ENCODE measurements at regions not wholly inside any gene's neighbourhood (a gene's known extent, or its start where the extent isn't known, plus 50 kb on each side); places are given as distances from the start of the nearest gene placed in this dataset.

- no peaks in the 10 kb centered on the region for H3K27me3 ChIP-seq (replicated peaks in 1 of 7)
- no peaks in the 10 kb centered on the region for H3K36me3 ChIP-seq
- no peak overlapping the region for H3K27ac ChIP-seq
- H3K4me3 ChIP-seq: no peak overlapping the region
- H3K4me1 ChIP-seq: no peaks in the 10 kb centered on the region
- intact Hi-C loops (cut with DNase I; ENCODE audit: low total_unique reads): no loop called here
- WGBS, 5 donors: 23 to 46% (median 24%) methylated on average over 10 of the region's 10 CpGs
- TF ChIP-seq POLR2AphosphoS5 (IDR thresholded peaks at IDR 0.05) (no peak), POLR2A (IDR thresholded peaks at IDR 0.05) (no peak), CTCF (IDR thresholded peaks at IDR 0.05 in 8 of 11, conservative IDR thresholded peaks at IDR 0.05 in 3 of 11) (no peak)
- no peak for DNase-seq
- H3K9me3 ChIP-seq: peaks cover 0 to 27% (median 9%) of the 10 kb centered on the region in 8 donors
These were observed 505.1 kb upstream of the TMEM132C start for GRCh38 chr12:127761880-127762279.

GRCh38 chr12:127767656-127768055 lies 499.3 kb upstream of the TMEM132C start:
- intact Hi-C loops (cut with DNase I; ENCODE audit: low total_unique reads): no loop called here
- Histone ChIP-seq H3K4me3 (no peak overlapping the region), H3K36me3 (no peaks in the 10 kb centered on the region), H3K4me1 (no peaks in the 10 kb centered on the region), H3K27ac (no peak overlapping the region), H3K9me3 (peaks cover 0 to 17% (median 8%) of the 10 kb centered on the region in 8 donors), H3K27me3 (replicated peaks in 1 of 7) (no peaks in the 10 kb centered on the region)
- 43 to 72% (median 62%) methylated on average over 1 of the region's 1 CpG for WGBS, 5 donors
- TF ChIP-seq POLR2A (IDR thresholded peaks at IDR 0.05) (no peak), POLR2AphosphoS5 (IDR thresholded peaks at IDR 0.05) (no peak), CTCF (IDR thresholded peaks at IDR 0.05 in 8 of 11, conservative IDR thresholded peaks at IDR 0.05 in 3 of 11) (no peak)
- no peak for DNase-seq

GRCh38 chr12:127770118-127770517 lies 496.9 kb upstream of the TMEM132C start:
- WGBS, 5 donors: 32 to 51% (median 38%) methylated on average over 8 of the region's 8 CpGs
- Histone ChIP-seq H3K4me1 (no peaks in the 10 kb centered on the region), H3K27ac (no peak overlapping the region), H3K36me3 (no peaks in the 10 kb centered on the region), H3K9me3 (no peaks in the 10 kb centered on the region), H3K27me3 (replicated peaks in 1 of 7) (no peaks in the 10 kb centered on the region), H3K4me3 (no peak overlapping the region)
- TF ChIP-seq POLR2AphosphoS5 (IDR thresholded peaks at IDR 0.05) (no peak), POLR2A (IDR thresholded peaks at IDR 0.05) (no peak), CTCF (IDR thresholded peaks at IDR 0.05 in 8 of 11, conservative IDR thresholded peaks at IDR 0.05 in 3 of 11) (no peak)
- DNase-seq: no peak
- intact Hi-C loops (cut with DNase I; ENCODE audit: low total_unique reads): no loop called here

GRCh38 chr12:127771546-127771945 lies 495.4 kb upstream of the TMEM132C start:
- no peak overlapping the region for H3K4me3 ChIP-seq
- H3K9me3 ChIP-seq: no peaks in the 10 kb centered on the region
- intact Hi-C loops (cut with DNase I; ENCODE audit: low total_unique reads): no loop called here
- no peaks in the 10 kb centered on the region for H3K27me3 ChIP-seq (replicated peaks in 1 of 7)
- 57 to 65% (median 62%) methylated on average over 3 of the region's 3 CpGs for WGBS, 5 donors
- no peaks in the 10 kb centered on the region for H3K36me3 ChIP-seq
- DNase-seq: no peak
- no peak overlapping the region for H3K27ac ChIP-seq
- TF ChIP-seq POLR2A (IDR thresholded peaks at IDR 0.05) (no peak), CTCF (IDR thresholded peaks at IDR 0.05 in 8 of 11, conservative IDR thresholded peaks at IDR 0.05 in 3 of 11) (no peak), POLR2AphosphoS5 (IDR thresholded peaks at IDR 0.05) (no peak)
- no peaks in the 10 kb centered on the region for H3K4me1 ChIP-seq
